ENCODE measurements at regions not wholly inside any gene's neighbourhood (a gene's known extent, or its start where the extent isn't known, plus 50 kb on each side); places are given as distances from the start of the nearest gene placed in this dataset.

DNA sequence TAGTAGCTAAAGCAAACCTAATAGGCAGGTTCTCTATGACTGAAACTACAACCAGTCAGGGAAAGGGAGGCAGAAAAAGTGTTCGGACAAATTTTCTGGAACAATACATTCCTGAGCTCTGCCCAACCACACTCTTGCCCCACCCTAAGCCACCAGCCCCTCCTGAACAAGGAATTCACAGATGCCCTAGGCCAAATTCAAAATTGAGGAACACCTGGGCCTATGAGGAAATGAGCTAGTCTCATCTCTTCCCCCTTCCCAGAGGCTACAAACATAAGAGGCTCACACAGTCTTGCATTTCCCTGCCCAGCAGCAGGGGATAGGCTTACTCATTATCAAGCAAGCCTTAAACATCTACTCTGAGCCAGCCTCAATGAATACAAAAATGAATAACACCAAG, 284.7 kb downstream of the ZNF674 start:
- Histone ChIP-seq H3K23me2 (ENCODE audit: insufficient read length, low read depth, low read length, poor library complexity, severe bottlenecking) (no peaks in the 10 kb centered on the region), H2BK120ac (ENCODE audit: low read depth, low read length, poor library complexity, severe bottlenecking) (no peak overlapping the region), H3K27me3 (ENCODE audit: insufficient read depth, low read length) (no peaks in the 10 kb centered on the region), H2BK20ac (ENCODE audit: low read depth, low read length, poor library complexity, severe bottlenecking) (no peak overlapping the region), H4K8ac (replicated peaks; ENCODE audit: insufficient read length, low read depth, low read length) (no peak overlapping the region), H4K91ac (ENCODE audit: insufficient read length, low read depth, low read length) (no peak overlapping the region), H3K4me2 (ENCODE audit: insufficient read depth, insufficient read length, low read length) (no peak overlapping the region), H4K20me1 (ENCODE audit: control insufficient read depth, insufficient read depth, insufficient read length) (no peaks in the 10 kb centered on the region), H4K5ac (ENCODE audit: insufficient read length, low read depth, low read length) (no peak overlapping the region), H3K56ac (ENCODE audit: insufficient read length, low read depth, low read length) (no peak overlapping the region), H2BK15ac (ENCODE audit: low read depth, low read length) (no peak overlapping the region), H2AK5ac (ENCODE audit: insufficient read length, low read length) (no peak overlapping the region), H3K79me1 (ENCODE audit: insufficient read depth, low read depth, low read length, poor library complexity, severe bottlenecking) (no peaks in the 10 kb centered on the region), H2BK12ac (ENCODE audit: insufficient read length, low read depth, low read length) (no peak overlapping the region), H3K18ac (ENCODE audit: insufficient read length, low read depth, low read length) (no peak overlapping the region), H2AFZ (ENCODE audit: low read length) (no peak overlapping the region), H3K23ac (ENCODE audit: insufficient read length, low read depth, low read length) (no peak overlapping the region), H2BK5ac (ENCODE audit: insufficient read length, low read length) (no peak overlapping the region), H3T11ph (ENCODE audit: low read length) (no peak overlapping the region), H3K4ac (ENCODE audit: low read depth, low read length) (no peak overlapping the region), H3K79me2 (ENCODE audit: insufficient read depth, low read length) (no peaks in the 10 kb centered on the region), H3K9ac (ENCODE audit: extremely low read depth, insufficient read length, low read length) (no peak overlapping the region), H3K4me1 (ENCODE audit: insufficient read depth, low read length) (no peaks in the 10 kb centered on the region), H3K14ac (ENCODE audit: insufficient read depth, low read length) (no peak overlapping the region), H3K27ac (ENCODE audit: insufficient read length, low read depth, low read length) (no peak overlapping the region), H3K9me3 (ENCODE audit: control insufficient read depth, low read depth, low read length) (no peaks in the 10 kb centered on the region)
- Mint-ChIP-seq H3K4me3 (no peak overlapping the region; a peak in 1 of 5 replicates), H3K27ac (no peak overlapping the region; a peak in 1 of 7 replicates), H3K27me3 (ENCODE audit: low read depth) (no peaks in the 10 kb centered on the region), H3K9me3 (peaks cover 59 to 74% of the 10 kb centered on the region in 2 experiments), H3K4me1 (peaks cover 13 to 23% of the 10 kb centered on the region in 2 experiments), H3K36me3 (ENCODE audit: insufficient read depth in 1 of 3, low read depth in 3 of 3) (peaks cover 0 to 3% (median 0%) of the 10 kb centered on the region in 3 experiments; a peak in 5 of 7 replicates)
- WGBS (ENCODE audit: extremely low coverage, insufficient read length, low lambda C conversion rate) = no CpG with 5 or more reads among the region's 1 CpG
- TF ChIP-seq, protein P1, sequence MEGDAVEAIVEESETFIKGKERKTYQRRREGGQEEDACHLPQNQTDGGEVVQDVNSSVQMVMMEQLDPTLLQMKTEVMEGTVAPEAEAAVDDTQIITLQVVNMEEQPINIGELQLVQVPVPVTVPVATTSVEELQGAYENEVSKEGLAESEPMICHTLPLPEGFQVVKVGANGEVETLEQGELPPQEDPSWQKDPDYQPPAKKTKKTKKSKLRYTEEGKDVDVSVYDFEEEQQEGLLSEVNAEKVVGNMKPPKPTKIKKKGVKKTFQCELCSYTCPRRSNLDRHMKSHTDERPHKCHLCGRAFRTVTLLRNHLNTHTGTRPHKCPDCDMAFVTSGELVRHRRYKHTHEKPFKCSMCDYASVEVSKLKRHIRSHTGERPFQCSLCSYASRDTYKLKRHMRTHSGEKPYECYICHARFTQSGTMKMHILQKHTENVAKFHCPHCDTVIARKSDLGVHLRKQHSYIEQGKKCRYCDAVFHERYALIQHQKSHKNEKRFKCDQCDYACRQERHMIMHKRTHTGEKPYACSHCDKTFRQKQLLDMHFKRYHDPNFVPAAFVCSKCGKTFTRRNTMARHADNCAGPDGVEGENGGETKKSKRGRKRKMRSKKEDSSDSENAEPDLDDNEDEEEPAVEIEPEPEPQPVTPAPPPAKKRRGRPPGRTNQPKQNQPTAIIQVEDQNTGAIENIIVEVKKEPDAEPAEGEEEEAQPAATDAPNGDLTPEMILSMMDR (conservative IDR thresholded peaks at IDR 0.05) = no peak
- DNase-seq = no peak
